ENCODE measurements at regions not wholly inside any gene's neighbourhood (a gene's known extent, or its start where the extent isn't known, plus 50 kb on each side); places are given as distances from the start of the nearest gene placed in this dataset.

DNA sequence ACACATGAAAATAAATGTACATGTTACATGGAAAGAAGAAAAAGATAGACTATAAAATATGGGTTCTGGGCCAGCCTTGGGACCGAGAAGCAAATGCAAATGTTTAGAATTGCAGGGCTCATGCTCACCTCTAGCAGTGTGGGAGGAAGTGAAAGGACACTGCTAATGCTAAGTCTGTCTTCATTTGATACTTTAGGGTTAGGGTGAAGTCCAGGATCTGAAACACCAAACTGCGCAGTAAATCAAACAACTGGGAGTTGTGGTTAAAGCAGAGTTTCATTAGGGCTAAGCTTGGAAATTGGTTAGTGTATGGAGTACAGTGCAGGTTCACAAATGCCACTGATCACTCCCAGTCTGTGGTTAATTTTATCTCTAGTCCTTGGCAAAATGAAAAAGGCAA is 73.2 kb upstream of the PDK4 start:
- H2BK5ac ChIP-seq (ENCODE audit: low read depth, low read length, poor library complexity, severe bottlenecking), result no peak overlapping the region
- no peaks in the 10 kb centered on the region for H4K20me1 ChIP-seq (ENCODE audit: insufficient read depth, low read length)
- dilution Hi-C loops (cut with HindIII; ENCODE audit: low sequenced_read_pairs, unreplicated experiment), result no loop called here
- no peaks in the 10 kb centered on the region for H3K4me1 ChIP-seq (ENCODE audit: control insufficient read depth, insufficient read depth, low read length)
- no peak overlapping the region for H2AFZ ChIP-seq (replicated peaks; ENCODE audit: low read length, poor library complexity)
- H3K36me3 ChIP-seq (ENCODE audit: control insufficient read depth, insufficient read depth, low read length), result no peaks in the 10 kb centered on the region
- H3K27me3 ChIP-seq (ENCODE audit: control insufficient read depth, insufficient read depth, low read length), result no peaks in the 10 kb centered on the region
- no peak overlapping the region for H2BK20ac ChIP-seq (ENCODE audit: low read depth, low read length)
- H3K4me2 ChIP-seq (ENCODE audit: low read depth, low read length), result no peak overlapping the region
- CTCF ChIA-PET, result no interaction called here
- H3K56ac ChIP-seq (ENCODE audit: extremely low read depth, insufficient read depth, low read length), result no peak overlapping the region
- no peak overlapping the region for H2AK9ac ChIP-seq (replicated peaks; ENCODE audit: low read depth, low read length, poor library complexity)
- H3K9me3 ChIP-seq (ENCODE audit: control insufficient read depth, insufficient read depth, low read length), result no peaks in the 10 kb centered on the region
- no peak overlapping the region for H4K91ac ChIP-seq (ENCODE audit: insufficient read depth, low read depth, low read length)
- H3K23ac ChIP-seq (ENCODE audit: low read depth, low read length), result no peak overlapping the region
- DNase-seq, result no peak
- no peak overlapping the region for H4K5ac ChIP-seq (ENCODE audit: low read depth, low read length)
- no peak overlapping the region for H3K9ac ChIP-seq (ENCODE audit: low read depth, low read length)
- no peak overlapping the region for H3K14ac ChIP-seq (replicated peaks; ENCODE audit: low read depth, low read length)
- no peak overlapping the region for H2BK15ac ChIP-seq (ENCODE audit: low read depth, low read length)
- H2AK5ac ChIP-seq (ENCODE audit: low read depth, low read length), result no peak overlapping the region
- no peak overlapping the region for H3K4ac ChIP-seq (ENCODE audit: low read depth, low read length)
- no TSS peak for BruUV-seq (replicated peaks)
- H3K9me1 ChIP-seq (ENCODE audit: insufficient read depth, low read length), result no peaks in the 10 kb centered on the region
- H4K8ac ChIP-seq (ENCODE audit: low read depth in 2 of 2, low read length in 2 of 2), result no peak overlapping the region
- no peaks in the 10 kb centered on the region for H3K79me1 ChIP-seq (ENCODE audit: low read depth in 1 of 2, low read length in 2 of 2)
- in situ Hi-C loops (cut with MboI; ENCODE audit: low sequenced_read_pairs), result no loop called here
- POLR2A ChIA-PET (ENCODE audit: unreplicated experiment), result no interaction called here
- H3K18ac ChIP-seq (ENCODE audit: low read depth, low read length), result no peak overlapping the region
- no peak overlapping the region for H3K4me3 ChIP-seq (ENCODE audit: insufficient read depth, low read depth, low read length)
- H3K27ac ChIP-seq (ENCODE audit: insufficient read depth, low read length), result no peak overlapping the region
- intact Hi-C loops (cut with micrococcal nuclease), result loop anchor here (5.0 kb wide), 1 partner anchor 107 kb away; no protein-coding TSS in a partner anchor
- TF ChIP-seq POLR2A (IDR thresholded peaks at IDR 0.05; ENCODE audit: low read depth, low read length) (no peak), MAZ (IDR thresholded peaks at IDR 0.05; ENCODE audit: borderline replicate concordance, low read depth, low read length) (no peak), RCOR1 (IDR thresholded peaks at IDR 0.05; ENCODE audit: insufficient replicate concordance, low read length) (no peak), RFX5 (IDR thresholded peaks at IDR 0.05; ENCODE audit: low read depth, low read length) (no peak), SMC3 (IDR thresholded peaks at IDR 0.05; ENCODE audit: low read depth, low read length) (no peak), MXI1 (IDR thresholded peaks at IDR 0.05; ENCODE audit: borderline replicate concordance, low read depth, low read length) (no peak), RAD21 (IDR thresholded peaks at IDR 0.05; ENCODE audit: low read length) (no peak), BHLHE40 (IDR thresholded peaks at IDR 0.05; ENCODE audit: low read depth, low read length) (no peak), CEBPB (IDR thresholded peaks at IDR 0.05; ENCODE audit: low read depth, low read length) (no peak), FOS (IDR thresholded peaks at IDR 0.05; ENCODE audit: low read depth, low read length) (no peak), NFE2L2 (IDR thresholded peaks at IDR 0.05; ENCODE audit: low read depth, low read length) (no peak), ELK1 (IDR thresholded peaks at IDR 0.05; ENCODE audit: borderline replicate concordance, low read depth, low read length) (no peak), USF2 (IDR thresholded peaks at IDR 0.05; ENCODE audit: low read depth, low read length) (no peak), MAFK (IDR thresholded peaks at IDR 0.05; ENCODE audit: low read depth, low read length) (no peak), CHD1 (IDR thresholded peaks at IDR 0.05; ENCODE audit: low read depth, low read length) (no peak)
- TF ChIP-seq, protein P1, sequence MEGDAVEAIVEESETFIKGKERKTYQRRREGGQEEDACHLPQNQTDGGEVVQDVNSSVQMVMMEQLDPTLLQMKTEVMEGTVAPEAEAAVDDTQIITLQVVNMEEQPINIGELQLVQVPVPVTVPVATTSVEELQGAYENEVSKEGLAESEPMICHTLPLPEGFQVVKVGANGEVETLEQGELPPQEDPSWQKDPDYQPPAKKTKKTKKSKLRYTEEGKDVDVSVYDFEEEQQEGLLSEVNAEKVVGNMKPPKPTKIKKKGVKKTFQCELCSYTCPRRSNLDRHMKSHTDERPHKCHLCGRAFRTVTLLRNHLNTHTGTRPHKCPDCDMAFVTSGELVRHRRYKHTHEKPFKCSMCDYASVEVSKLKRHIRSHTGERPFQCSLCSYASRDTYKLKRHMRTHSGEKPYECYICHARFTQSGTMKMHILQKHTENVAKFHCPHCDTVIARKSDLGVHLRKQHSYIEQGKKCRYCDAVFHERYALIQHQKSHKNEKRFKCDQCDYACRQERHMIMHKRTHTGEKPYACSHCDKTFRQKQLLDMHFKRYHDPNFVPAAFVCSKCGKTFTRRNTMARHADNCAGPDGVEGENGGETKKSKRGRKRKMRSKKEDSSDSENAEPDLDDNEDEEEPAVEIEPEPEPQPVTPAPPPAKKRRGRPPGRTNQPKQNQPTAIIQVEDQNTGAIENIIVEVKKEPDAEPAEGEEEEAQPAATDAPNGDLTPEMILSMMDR (conservative IDR thresholded peaks at IDR 0.05; ENCODE audit: low read depth, low read length), result no peak
- no peak overlapping the region for H2BK120ac ChIP-seq (ENCODE audit: low read depth, low read length)
- ATAC-seq (ENCODE audit: low read depth), result no peak
- WGBS, 2 experiments (ENCODE audit: extremely low coverage in 2 of 2, insufficient read length in 1 of 2), result 20% methylated on average over 1 of the region's 2 CpGs; no CpG with 5 or more reads in 1 of the 2 experiments
